ENCODE measurements at regions not wholly inside any gene's neighbourhood (a gene's known extent, or its start where the extent isn't known, plus 50 kb on each side); places are given as distances from the start of the nearest gene placed in this dataset.

- no peak for DNase-seq (ENCODE audit: low read depth in 2 of 2)
Measured at GRCh38 chr18:73852789-73853549, 294.7 kb downstream of the FBXO15 start.

GRCh38 chr18:73850782-73851181, 296.9 kb downstream of the FBXO15 start:
- no peak for DNase-seq (ENCODE audit: low read depth in 2 of 2)

DNA sequence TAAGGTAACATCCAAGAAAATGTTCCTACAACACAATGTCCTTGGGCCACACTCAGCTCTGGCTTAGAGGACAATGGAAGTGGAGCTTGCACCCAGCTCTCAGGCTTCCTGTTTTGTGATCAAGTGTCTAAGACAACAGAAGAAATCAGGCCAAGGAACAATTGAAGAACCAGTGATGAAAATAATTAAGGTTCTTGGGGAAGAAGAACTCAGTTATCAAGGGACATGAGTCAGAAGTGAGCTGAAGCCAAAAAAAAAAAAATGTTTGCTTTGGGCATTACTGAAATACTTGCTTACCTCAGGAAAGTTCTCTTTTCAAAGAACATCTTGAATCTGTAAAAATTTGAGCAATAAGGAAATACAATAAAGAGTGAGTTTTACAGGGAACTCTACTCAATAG, 299.0 kb downstream of the FBXO15 start:
- DNase-seq (ENCODE audit: low read depth in 2 of 2), result no peak

- DNase-seq (ENCODE audit: low read depth in 2 of 2), result no peak
Measured at GRCh38 chr18:73843455-73843854, 304.2 kb downstream of the FBXO15 start.

DNA sequence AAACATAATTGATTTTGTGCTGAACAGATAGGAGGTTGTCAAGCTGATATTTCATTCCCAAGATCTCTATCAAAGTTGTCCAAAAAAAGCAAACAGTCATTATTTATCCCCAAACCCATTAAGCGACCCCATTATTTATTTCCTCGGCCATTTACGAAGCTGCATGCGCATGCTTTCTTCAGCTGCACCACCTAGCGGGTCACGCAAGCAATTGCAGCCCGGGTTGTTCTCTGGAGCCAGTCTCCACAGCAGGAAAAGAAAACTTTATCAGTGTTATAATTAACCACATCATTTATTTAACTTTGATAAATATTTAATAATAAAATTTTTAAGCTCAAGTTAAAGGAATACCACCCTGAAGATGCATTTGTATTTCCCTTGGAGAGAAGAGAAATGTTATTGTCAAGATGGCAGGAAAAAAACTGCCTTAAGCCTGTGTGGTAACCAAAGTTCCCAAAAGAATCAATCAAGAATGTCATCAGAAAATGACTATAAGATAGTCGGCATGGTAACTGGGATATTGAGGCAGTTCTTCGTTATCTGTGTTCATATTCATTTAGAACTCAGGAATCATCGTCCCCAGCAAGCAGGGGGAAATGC, 304.7 kb downstream of the FBXO15 start:
- peak; percentile 26 to 31 for DNase-seq (ENCODE audit: low read depth in 2 of 2)

DNA sequence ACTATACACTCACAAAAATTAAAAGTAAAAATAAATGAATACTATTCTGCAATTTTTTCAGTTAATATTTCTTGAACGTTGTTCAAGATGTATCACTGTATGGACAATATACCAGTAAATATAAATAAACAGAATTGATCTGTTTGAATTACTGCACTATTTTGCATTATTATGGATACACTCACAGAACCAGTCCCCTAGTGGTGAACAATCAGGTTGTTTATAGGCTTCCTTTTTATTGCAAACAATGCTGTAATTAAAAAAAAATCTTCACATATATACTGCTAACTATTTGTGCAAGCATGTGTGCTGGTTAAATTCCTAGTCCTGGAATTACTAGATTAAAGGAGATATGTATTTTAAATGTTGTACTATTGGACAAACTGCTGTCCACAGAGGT, 306.0 kb downstream of the FBXO15 start:
- no peak for DNase-seq (ENCODE audit: low read depth in 2 of 2)

- no peak for DNase-seq (ENCODE audit: low read depth in 2 of 2)
Measured at GRCh38 chr18:73840319-73840945, 307.2 kb downstream of the FBXO15 start.

- no peak for DNase-seq (ENCODE audit: low read depth in 2 of 2)
Measured at GRCh38 chr18:73839441-73839840, 308.2 kb downstream of the FBXO15 start.

- DNase-seq (ENCODE audit: low read depth in 2 of 2), result no peak
Measured at GRCh38 chr18:73838107-73838506, 309.5 kb downstream of the FBXO15 start.

DNA sequence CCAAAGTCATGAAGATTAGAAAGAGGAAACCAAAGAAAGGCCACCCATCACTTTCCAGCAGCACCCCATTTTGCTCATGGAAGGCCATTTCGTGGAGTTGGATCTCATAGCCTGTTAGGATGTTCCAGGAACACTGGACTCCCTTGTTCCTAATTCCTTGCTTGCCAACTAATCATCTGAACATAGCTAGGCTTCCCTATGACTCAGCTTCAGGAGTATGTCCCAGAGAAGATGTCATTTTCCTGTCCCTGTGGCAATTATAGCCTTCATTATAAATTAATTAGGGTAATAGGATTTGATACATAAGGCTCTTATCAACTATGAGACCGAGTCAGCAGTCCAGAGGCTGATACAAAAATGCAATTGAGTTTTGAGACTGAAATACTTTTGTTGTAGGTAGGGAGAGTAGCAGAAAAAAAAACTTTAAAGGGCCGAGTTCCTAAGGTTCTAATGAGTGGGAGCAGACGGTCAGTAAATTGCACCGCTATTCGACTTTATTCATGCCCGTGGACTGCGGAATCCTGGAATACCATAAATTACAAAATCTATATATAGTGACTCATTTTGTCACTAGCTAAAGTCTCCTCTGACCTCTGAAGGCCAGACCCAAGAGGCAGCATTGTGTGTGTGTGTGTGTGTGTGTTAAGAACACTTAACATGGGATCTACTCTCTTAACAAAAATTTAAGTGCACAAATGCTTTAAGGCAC, 311.8 kb downstream of the FBXO15 start:
- no peak for DNase-seq (ENCODE audit: low read depth in 2 of 2)

DNA sequence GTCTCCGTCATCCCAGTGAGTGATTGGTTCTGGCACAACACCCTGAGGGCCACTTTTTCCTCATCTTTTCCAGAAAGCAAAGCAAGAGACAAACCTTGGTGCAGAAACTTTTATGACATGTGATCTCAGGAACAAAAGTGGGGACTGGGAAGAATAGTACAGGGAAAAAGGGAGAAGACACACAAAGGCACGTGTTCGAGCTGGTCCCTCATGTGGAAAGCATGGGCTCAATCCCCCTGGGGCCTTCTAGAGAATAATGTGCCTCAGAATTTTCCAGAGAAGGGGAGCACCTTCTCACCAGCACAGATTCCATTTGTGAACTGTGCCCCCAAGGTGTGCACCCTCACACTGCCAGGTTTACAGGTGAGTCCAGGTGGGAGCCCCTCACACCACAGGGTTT, 312.6 kb downstream of the FBXO15 start:
- no peak for DNase-seq (ENCODE audit: low read depth in 2 of 2)

GRCh38 chr18:73831688-73832087, 315.9 kb downstream of the FBXO15 start:
- no peak for DNase-seq (ENCODE audit: low read depth in 2 of 2)

DNA sequence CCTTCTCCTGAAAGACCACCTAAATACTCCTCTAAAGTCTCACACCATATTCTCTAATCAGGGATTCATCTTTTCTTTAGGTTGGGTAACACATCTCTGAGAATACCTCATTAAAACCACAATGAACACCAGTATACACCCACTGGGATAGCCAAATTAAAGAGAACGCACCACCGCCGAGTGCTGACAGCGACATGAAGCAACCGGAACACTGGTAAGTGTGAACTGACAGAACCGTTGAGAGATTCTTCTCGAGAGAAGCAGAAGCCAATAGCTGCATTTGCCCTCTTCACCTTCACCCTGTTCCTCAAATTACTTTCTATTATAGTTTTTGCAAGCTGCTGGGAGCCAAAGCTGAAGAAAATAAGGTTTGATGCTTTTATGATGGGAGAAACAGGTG, 318.5 kb downstream of the FBXO15 start:
- DNase-seq (ENCODE audit: low read depth in 2 of 2), result no peak

DNA sequence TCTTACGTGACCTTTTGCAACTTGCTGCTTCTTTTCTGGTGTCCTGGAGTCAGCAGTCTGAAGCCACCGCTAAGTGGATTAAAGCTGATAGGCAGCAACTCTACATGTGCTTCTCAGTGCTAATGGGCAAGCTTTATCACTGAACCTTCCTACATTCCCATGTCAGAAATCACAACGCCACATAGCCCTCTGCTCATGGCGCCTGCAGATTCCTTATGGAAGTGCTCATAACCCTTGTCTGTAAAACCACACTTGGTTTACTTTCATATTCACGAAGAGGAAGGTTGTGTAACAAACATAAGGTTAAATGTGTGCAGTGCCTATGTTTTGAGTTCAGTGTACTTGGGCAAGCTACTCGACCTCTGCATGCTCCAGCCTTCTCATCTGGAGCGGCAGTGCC, 319.8 kb downstream of the FBXO15 start:
- no peak for DNase-seq (ENCODE audit: low read depth in 2 of 2)

GRCh38 chr18:73826098-73826497, 321.5 kb downstream of the FBXO15 start:
- DNase-seq (ENCODE audit: low read depth in 2 of 2), result no peak

DNA sequence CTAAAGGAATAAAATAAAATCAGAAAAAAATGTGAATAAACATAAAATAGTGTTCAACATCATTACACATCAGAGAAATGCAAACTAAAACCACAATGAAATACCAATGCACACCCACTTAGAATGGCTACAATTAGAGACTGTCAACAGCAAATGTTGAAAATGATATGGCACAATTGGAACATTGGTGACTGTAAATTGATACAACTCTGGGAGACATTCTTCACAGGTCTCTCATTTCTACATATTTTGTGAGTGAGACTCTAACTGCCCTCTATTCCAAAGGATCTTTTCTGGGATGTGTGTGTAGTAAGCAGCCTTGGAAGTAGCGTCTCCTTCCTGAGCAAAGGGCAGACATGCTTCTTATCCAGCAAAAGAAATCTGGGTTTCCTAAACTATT, 323.0 kb downstream of the FBXO15 start:
- no peak for DNase-seq (ENCODE audit: low read depth in 2 of 2)

DNA sequence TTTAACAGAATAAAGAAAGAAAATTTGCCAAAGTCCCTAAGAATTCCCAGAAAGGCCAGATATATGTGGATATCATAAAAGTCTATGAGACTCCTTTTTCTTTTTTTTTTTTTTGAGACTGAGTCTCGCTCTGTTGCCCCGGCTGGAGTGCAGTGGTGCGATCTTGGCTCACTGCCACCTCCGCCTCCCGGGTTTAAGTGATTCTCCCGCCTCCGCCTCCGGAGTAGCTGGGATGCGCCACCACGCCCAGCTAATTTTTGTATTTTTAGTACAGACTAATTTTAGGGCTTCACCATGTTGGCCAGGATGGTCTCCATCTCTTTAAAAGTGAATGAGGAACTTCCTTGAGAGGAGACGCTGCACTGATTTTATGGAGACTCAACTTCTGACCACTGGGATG, 335.2 kb downstream of the FBXO15 start:
- no peak for DNase-seq (ENCODE audit: low read depth in 2 of 2)

GRCh38 chr18:73807551-73808192, 340.0 kb downstream of the FBXO15 start:
- DNase-seq (ENCODE audit: low read depth in 2 of 2), result no peak

DNA sequence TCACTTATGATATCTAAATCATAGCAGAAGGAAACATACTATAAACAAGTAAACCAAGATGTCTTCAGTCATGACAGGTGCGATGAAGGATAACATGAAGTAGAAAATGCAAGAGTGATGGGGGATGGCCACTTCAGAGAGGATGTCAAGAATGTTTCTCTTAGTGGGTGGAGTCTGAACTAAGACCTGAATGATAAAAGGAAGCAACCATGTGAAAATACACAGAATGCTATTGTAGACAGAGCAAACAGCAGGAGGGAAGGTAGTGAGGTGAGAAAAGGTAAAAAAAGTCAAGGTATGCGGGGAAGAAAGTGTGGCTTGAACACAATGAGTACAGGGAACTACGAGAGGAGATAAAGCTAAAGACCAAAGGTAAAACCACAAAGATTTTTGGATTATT, 341.6 kb downstream of the FBXO15 start:
- no peak for DNase-seq (ENCODE audit: low read depth in 2 of 2)

DNA sequence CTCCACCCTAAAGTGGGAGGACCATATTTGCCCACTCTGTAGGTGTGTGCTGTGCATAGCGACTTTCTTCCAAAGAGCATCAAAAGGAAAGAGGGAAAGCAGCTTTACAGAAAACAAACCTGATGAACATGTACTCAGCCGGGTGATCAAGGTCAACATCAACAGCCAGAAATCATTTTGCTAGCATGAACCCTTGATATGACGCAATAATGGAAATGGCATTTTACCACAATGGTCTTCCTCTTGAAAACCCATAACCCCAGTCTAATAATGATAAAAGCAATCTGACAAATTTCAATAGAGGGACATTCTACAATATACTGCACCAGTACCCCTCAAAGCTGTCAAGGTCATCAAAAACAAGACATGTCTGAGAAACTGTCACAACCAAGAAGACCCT, 350.2 kb downstream of the FBXO15 start:
- DNase-seq (ENCODE audit: low read depth in 2 of 2), result no peak

DNA sequence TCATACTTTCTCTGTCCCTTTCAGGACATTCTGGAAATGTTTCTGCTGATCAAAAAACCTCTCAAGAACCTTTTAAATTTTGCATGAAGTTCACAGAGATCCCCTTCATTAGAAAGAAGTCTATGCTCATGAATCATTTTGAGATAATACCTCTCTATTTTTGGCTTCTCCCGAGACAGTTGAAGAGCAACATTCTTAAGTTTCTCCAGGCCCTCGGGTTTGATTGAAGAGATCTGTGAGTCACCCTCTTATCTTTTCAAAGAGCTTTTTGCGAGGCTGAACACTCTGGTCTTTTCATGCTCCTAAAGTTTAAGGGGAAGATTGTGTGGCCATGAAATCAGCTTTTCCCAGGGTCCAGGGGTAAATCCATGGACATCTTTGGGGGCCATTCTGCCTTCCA, 354.2 kb downstream of the FBXO15 start:
- DNase-seq (ENCODE audit: low read depth in 2 of 2), result no peak

- DNase-seq (ENCODE audit: low read depth in 2 of 2), result no peak
Measured at GRCh38 chr18:73791081-73791480, 356.6 kb downstream of the FBXO15 start.
